HK-2 (cell line): ENCODE measurements at regions not wholly inside any gene's neighbourhood (a gene's known extent, or its start where the extent isn't known, plus 50 kb on each side); places are given as distances from the start of the nearest gene placed in this dataset.
A peak's percentile ranks its signal among the peaks of the same experiment; 100 is the strongest.
"Not testable (repeated sequence)": the region's sequence is repeated elsewhere in the genome, so short reads cannot be mapped to it uniquely, and the experiment has no call there.

ENCODE experiments used
- DNase-seq: peaks from one replicate; pipeline ENCODE4 v3.0.0-alpha.2; 2018; ENCODE audit not compliant: unreplicated experiment

DNA sequence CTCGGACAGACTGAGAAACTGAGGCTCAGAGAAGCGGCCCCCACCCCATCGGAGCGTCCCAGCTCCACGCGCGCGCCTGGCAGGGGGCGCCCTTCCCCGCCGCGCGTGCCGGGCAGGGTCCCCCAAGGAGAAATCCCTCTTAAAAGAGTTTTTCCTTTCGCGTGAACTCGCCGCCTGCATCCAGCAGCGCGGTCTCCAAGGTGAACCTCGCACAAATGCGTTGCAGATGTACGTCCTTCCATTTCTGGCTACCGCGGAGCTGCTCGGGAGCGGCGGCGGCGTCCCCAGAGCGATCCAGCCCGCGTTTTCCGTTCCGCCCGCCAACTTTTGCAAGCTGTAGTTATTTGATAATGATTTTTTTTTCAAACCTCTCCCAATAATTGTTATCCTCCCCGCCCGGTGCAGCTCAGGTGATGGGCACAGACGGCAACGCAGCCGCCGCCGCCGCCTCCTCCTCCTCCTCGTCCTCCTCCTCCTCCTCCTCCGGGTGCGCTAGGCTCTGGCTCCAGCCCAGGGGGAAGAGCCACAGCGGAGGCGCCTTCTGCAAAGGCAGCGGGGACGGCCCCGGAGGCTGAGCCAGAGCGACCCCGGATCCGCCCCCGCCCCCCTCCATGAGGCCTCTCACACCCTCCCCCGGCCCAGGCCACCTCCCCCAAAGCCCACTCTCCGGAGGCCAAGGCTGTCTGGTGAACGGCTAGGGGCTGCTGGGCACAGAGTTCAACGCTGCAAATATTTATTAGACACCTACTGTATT is 74.0 kb upstream of the CUX1 start:
- peak; percentile 44 for DNase-seq

DNA sequence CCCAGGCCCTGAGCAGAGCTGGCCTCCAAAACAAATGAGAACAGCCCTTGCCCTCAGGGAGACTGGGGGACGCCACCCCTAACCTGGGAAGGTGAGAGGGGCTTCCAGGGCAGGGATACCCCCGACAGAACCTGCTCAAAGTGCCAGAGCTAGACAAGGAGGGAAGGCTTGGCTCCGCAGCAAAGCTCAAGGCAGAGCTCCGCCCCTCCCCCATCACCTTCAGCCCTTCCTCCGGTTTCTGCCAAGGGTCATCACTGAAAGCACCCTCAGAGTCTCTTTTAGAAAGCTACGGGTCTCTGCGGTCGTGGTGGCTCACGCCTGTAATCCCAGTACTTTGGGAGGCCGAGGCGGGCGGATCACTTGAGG is 73.4 kb upstream of the CUX1 start:
- DNase-seq = no peak

DNA sequence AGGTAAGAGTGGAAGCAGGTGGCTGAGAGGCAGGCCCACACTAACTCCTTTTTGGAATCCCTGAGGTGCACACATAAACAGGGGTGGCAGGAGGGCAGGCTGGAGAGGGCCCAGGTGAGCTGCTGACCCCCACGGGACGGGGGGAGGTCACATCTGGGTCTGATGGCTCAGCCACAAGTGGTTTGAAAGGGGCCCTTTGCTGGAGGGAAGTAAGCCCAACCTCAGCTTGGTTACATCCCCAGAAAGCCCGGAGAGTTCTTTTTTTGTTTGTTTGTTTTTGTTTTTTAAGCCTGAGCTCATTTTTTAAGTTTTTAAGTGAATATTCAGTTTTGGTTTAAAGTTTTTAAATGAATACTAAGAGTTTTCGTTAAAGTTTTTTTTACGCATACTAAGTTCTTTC is 72.8 kb upstream of the CUX1 start:
- no peak for DNase-seq

DNA sequence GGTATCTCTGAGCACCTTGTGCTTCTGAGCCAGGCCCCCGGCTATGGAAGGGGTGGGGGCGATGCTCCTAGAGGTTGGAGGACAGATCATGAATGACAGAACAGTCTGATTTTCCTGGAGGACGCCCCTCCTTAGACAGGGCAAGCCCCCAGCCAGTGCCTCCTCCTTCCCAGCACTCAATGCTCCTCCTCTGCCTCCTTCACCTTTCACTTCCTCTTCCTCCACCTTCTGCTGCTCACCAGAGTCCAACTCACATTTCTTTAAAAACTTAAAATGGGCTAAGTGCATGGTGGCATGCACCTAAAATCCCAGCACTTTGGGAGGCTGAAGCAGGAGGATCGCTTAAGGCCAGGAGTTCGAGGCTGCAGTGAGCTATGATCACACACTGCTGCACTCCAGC is 71.1 kb upstream of the CUX1 start:
- DNase-seq = no peak

DNA sequence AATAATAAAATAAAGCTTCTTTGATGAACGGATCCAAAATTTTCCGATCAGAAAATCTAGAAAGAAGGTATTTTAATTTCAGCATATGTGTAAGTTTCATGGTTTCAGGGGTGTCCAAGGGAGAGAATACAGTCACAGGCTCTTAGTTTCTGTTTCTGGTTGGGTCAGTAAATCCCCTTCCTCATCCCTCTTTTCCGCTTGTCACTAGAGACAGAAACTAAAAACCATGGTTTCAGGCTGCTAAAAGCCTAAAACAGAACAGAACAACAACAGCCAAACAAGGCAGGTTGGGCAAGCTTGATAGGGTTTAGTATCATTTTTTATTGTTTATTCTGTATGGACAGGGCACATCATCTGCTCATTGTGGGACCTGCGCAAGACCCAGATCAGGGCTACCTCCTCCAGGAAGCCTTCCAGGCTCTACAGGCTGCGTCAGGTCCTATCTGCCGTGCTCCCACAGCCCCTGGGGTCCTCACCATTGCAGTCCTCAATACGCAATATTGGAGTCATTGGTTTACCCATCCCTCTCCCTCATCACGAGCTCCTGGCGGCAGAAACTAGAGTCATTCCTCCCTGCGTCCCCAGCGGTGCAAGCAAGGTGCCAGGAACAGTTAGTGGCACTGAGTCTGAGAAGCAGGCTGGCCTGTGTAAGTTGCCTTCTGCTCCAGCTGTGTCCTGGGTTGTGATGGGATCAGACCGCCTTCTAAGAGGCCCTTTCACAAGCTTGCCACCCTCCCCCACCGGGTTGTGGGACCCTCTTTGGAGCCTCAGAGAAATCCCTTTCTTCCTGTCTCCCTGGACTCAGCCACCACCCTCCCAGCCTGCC is 70.2 kb upstream of the CUX1 start:
- no peak for DNase-seq

DNA sequence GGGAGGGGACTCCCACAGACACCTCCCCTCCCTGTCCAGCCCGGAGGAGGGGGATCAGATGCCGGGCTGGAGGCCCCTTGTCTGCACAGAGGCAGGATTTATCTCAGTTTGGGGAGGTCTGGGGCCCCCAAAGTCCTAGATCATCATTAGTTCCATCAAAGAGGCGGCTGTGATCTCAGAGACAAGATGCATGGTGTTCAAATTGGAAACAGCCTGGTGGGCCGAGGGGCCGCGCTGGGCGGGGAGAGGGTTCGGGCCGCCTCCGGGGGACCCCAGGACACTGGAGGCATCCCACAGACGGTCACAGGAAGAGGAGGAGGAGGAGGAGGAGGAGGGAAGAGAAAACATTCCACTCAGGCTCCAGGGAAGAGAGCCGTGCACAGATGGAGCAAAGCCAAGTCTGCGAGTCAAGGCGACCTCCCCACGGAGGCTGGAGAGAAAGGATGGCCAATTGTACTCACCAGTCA is 69.5 kb upstream of the CUX1 start:
- no peak for DNase-seq

DNA sequence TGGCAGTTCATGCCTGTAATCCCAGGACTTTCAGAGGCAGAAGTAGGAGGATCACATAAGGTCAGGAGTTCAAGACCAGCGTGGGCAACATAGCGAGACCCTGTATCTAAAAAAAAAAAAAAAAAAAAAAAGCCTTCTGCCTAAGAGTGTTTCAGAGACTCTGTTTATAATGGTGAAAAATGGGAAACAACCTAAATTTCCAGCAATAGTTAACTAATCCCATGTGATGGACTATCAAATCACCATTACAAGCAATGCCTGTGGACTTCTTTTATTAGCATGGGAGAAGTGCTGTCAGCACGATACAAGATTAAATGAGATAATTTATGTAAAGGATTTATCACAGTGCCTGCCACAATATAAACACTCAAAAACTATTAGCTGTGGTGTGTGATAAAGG is 67.5 kb upstream of the CUX1 start:
- no peak for DNase-seq

DNA sequence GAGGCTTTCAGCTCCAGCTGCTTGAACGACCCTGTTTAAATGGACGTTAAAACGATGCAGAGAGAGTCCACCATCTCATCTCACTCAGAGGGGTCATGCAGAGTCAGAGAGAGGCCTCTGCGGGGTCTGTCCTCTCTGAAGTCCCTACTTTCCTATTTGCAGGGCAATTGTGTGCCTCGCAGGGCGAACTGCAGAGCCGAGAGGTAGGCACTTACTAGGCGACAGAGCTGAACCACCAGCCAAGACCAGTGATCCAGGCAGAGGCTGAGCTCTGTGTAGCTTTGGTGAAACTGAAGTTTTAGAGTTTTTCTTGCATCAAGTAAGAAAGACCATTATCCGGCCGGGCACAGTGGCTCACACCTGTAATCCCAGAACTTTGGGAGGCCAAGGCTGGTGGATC is 64.1 kb upstream of the CUX1 start:
- DNase-seq = no peak

DNA sequence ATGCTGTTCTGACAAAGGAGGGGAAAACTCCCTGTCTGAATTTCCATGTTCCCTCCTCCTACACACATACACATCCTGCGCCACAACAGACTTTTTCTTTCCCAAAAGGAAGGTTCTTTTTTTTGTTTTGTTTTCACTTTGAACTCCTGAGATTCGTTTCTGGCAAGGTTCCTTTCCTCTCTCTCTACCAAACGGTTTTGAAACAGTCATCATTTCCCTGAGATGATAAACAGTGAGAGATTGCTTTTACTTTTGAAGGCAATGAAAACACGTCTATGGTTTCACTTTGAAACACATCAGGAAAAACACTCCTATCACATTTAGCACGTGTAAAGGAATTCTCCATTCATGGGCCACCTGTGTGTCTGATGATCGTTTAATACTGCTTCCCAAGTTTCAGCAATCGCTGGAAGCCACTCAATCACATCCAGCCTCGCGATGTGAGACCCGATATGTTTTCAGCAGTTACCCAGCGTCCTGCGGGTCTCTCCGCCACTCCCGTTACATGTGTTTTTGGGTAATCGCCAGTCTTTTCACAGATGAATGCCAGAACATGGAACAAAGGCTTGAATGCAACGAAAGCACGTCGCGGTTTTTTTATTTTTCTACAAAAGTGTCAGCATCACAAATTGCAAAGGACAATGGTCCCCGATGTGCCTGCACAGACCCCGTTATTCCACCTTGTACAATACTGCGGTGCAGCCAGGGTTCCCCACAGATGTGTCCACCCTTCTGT is 62.8 kb upstream of the CUX1 start:
- no peak for DNase-seq

DNA sequence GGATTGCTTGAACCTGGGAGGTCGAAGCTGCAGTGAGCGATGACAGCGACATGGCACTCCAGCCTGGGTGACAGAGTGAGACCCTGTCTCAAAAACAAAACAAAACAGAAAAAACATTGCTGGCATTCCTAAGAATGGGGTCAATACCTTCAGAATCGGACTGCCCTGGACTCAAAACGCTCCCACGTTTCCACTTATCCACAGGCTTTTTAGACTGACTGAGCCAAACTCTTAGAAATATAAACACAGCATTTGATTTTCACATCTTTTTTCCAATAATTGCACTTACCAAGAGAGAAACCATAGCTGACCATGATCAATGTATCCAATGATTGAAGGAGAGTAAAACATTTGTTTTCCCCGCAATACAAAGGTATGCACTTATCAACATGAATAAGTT is 59.5 kb upstream of the CUX1 start:
- no peak for DNase-seq

DNA sequence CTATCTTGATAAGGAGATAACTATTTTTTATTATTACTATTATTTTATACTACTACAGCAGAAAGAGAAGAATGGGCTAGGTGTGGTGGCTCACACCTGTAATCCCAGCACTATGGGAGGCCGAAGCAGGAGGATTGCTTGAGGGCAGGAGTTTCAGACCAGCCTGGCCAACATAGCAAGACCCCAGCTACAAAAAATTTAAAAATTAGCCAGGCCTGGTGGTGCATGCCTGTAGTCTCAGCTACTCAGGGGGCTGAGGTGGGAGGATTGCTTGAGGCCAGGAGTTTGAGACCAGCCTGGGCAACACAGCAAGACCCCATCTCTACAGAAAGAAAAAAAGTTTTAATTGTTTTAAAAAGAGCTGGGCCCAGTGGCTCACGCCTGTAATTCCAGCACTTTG is 58.9 kb upstream of the CUX1 start:
- not testable (repeated sequence) for DNase-seq

DNA sequence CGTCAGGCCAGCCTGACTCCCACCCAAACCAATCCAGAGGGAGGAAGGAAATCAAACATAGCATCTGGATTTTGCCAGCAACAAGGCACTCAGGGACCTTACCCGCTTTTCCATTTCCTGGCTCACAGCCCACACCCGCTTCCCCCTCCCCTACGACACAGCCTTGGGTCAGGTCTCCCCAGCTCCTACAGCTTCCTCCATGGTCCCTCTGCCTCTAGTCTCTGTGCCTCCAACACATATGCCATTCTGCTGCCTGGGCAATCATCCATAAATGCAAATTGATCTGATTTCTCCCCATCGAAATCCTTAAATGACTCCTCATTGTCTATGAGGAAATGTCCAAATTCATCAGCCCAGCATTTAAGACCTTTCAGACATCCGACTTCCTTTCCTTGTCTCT is 53.2 kb upstream of the CUX1 start:
- DNase-seq = no peak

DNA sequence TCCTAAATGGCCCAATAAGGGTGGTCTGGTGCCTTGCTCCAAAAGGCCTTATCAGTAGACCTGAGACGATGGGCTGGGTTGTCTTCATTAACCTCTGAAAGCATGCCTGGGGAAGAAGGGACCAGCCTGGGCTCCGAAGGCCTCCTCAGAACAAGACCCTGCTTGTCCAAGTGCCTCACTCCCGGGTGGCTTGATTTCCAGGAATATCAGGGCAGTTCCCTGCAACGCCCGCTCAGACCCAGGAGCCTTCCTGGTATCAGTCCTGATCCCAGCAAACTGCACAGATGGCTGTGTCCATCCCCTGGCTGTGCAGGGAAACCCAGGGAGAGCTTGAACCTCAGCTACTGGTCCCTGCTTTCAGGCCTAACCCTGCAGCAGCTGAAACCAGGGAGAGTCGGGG is 49.9 kb upstream of the CUX1 start:
- no peak for DNase-seq
